Fibroblast of the conjunctiva (primary cell): ENCODE measurements at regions not wholly inside any gene's neighbourhood (a gene's known extent, or its start where the extent isn't known, plus 50 kb on each side); places are given as distances from the start of the nearest gene placed in this dataset.

Experiments
- DNase-seq: peaks from one replicate; pipeline ENCODE4 v3.0.0-alpha.2; 2010; ENCODE audit warnings: low read depth

DNA sequence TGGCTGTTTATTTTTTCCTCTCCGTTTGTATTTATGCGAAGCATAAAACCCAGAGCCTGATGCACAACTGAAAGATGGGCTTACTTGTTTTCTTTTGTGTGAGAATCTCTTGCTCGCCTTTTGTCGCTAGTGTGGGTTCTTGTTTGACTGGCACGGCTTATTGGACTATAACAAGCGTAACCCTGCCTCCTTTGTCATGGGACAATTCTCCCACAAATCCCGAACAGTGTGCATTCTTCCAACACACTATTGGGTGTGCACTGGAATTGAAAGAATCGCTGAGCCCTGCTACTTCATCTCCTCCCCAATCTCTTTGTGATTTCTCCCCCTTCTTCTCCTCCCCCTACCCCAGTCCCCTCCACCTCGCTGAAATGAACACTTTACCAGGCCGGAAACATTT is 110.8 kb downstream of the ZIC5 start:
- DNase-seq, result no peak

DNA sequence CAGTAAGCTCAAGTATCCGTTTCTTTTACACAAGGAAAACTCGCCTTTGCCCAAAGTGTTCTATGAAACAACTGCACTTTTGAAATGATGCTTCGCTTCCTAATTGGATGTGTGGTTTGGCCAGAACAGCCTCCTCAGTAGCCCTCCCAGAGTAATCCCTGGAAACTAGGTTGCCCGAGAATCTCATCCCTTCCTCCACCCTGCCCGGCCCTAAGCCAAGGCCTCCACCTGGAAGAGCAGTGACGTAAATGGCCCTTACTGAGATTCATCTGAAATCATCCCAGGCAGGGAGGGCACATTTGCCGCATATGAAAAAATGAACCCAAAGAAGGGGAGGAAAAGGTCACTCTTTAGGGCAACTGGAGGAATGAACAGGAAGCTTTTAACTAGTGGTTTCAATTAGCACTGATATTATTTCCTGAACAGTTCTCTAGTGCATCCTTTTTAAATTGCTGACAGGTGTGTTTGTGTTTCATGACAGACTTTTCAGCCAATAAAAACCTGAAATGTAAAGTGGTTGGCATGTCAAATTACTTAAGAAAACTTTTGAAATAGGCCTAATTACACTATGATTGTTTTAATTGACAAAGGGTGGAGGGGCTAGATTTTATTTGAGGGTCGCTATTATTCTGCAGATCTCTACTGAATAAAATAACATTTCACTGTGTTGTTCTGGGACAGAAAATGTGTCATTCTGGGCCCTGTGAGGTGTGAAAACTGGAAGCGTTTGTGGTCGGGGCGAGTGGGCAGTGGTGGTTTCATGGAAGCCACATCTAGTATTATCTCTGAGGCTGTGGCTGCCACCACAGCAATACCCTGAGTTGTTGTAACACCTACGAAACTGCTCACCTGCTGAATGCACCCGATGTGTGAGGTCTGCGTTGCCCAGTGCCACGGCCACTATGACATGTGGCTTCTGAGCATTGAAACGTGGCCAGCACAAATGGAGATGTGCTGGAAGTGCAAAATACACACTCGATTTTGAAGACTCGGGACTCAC is 112.1 kb downstream of the ZIC5 start:
- no peak for DNase-seq

DNA sequence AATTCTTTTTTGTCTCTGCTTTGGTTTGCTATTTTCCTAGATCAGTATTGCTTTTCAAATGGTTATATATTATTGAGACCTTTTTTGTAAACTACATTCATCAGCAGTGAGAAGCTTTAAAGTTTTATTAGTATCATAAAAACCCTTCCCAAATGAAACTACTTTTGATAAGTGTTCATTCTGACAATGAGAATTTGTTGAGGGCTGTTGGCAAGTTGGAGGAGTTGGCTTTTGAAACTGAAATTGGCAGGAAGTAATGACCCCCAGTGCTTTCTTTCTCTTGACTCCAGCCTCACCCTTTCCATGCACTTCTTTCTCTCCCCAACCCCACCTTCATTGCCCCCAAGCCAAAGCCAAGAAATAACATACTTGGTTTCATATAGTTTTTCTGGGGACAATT is 113.8 kb downstream of the ZIC5 start:
- DNase-seq, result no peak

DNA sequence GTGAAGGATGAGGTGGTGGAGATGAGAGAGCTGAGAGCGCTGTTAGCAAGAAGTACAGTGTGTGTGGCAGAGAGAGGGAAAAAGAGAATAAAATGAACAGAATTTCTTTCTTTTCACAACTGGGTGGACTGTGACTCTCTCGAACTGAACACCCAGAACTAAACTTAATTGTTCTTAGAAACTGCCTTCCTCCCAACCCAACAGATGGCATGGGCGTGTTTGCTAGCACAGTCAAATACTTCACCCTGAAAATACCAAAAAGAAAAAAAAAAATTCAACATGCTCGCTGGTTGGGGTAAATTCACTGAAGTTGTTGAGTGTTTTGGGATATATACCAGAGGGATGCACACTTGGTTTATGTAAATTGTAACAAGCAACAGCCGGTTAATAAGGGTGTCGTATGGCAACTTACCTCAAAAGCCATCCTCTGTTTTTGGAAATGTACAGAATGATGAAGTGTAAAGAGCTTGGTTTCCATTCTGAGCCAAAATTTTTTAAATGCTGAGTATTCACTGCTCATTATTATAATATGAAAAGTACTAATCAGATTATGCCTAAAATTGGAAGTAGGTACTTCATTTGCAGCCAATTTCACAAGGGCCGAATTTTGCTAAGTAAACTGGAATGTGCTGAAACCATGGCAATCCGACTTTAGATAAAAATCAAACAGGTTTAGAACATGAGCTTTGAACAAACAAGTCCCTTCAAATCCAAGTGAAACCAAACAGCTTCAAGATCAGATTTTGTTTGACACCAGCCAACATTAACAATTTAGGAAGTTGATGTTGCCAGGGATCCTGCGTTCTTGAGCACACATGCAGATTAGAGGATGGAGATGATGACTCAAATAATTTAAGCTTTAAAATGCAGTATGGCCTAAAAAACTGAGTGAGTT is 115.8 kb downstream of the ZIC5 start:
- DNase-seq, result no peak

DNA sequence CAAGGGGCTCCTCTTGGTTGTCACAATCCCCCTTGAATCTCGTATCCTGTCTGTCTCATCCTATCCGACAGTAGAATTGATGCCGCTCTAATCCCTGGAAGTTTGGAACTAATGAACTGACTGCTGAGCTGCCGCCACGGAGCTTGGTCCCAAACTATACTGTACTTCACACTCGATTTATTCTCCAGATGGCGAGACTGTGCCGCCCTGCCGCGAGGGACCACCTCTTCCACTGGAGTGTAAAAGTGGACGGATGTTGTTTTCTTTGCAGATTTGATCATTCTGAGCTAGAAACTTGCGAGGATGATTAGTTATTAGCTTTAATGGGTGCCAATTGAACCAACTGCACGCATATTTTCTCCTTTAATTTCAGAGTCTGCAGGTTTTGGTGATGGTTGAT is 117.2 kb downstream of the ZIC5 start:
- no peak for DNase-seq

DNA sequence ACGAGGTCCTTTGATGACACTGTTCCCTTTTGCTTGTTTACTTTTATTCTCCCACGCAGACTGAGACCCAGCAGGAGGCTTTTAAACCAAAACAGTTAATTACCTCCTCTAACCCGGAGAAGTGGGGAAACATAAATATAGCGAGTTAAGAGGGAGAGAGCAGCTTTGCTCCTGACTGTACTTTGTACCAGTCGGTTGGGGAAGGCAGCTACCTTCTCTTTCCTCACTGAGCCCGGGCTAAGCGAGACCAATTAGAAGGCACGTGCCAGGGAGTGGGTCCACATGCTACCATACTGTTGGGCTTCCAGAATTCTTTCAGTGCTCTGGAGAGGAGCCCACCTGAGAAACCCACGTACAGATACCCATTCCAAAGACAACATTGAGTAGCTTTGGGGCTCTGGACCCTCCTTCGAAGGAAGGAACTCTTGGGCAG is 124.2 kb downstream of the ZIC5 start:
- DNase-seq, result no peak

DNA sequence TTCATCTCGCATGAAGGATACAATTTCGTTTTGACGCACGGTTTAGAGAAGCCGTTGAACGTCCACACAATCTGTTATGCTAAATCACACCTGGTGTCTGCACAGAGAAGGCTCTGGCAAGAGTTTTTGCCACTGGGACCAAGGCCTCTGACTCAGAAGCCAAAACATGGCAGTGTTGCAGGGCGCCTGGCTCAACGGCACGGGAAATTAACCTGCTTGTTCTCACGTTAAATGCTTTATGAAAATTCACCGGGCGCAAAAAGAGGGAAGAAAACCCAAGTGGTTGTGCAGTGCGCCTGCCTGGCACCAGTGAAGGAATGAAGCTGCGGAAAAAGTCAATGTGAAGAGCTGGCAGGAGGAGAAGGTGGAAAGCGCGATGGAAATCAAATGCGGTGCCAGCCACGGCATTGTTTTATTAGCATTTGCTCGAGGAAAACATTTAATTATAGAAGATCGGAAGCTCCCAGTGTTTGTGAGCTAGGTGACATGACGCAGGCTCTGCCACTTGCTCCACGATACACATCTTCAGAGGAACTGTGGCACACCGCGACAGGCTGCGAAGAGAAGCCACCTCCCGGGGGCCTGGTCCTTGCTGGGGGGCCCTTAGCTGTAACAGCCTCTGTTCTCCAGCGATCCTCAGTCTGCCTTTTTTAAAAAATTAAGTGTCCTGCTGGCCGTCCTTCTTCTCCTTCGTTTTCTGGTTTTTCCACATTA is 126.2 kb downstream of the ZIC5 start:
- no peak for DNase-seq

DNA sequence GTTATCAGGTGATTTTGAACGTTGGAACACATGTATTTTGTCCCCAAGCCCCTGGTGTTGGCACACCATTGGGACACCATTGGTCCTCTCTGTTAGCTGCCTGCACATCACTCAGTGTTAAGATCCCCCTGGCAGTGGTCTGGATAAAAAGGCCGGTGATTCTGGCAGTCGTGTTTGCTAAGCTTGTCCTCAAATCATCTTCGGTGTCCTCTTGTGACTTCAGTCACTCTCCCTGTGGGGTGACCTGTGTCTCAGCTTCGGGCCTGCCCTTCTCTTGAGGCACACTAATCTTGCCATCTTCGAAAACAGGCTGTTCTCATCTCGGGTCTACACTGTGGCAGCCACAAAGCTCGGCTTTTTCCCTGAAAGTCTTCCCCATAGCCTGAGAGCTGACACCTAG is 127.1 kb downstream of the ZIC5 start:
- no peak for DNase-seq

DNA sequence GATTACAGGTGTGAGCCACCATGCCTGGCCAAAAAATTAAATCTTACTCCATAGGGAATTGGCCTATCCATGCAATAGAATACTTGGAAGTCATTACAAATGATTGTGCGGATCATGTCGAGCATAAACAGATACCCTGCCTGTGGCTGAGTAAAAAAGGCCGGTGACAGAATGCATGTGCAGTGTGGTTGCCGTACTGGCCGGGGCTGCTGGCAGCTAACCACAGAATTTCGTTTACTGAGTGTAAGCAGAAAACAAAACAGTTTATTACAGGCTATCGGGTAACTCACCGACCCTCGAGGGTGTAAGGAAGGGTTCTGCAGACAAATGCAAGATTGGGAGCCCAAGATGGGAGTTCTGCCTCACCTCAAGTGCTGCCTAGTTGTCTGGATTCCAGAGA is 127.7 kb downstream of the ZIC5 start:
- no peak for DNase-seq

DNA sequence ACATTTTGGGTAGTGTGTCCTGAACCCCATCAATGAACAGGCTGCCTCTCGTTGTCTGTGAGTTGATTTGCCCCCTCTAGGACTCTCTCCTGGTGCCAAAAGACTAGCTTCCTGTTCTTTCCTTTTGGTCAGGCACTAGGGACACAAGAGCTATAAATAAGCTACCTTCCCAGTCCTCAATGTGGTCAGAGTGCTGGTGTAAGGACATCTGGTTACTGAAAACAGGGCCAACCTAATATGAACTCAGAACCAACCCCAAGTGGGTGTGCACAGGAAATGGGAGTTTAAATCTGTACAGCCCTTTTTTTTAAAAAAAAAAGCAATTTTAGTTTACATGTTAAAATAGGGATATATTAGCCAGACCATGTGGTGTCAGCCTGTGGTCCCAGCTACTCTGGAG is 129.2 kb downstream of the ZIC5 start:
- no peak for DNase-seq

DNA sequence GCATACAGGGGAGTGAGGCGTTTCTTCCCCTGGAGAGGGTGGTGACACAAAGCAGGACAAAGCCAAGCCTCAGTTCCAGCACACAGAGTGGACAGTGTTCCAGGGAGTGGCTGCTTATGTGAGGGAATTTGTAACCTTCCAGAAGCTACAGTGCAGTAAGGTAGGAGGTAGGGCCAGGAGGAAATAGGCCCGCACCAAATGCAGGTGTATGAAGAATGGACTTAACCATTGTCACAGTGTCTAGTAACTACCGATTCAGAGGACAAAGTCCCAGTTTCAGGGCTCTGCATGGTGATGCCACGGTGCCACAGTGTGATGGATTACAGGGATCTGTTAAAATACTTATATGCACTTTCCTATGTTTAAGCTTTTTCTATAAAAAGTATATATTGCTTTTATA is 135.3 kb downstream of the ZIC5 start:
- no peak for DNase-seq

DNA sequence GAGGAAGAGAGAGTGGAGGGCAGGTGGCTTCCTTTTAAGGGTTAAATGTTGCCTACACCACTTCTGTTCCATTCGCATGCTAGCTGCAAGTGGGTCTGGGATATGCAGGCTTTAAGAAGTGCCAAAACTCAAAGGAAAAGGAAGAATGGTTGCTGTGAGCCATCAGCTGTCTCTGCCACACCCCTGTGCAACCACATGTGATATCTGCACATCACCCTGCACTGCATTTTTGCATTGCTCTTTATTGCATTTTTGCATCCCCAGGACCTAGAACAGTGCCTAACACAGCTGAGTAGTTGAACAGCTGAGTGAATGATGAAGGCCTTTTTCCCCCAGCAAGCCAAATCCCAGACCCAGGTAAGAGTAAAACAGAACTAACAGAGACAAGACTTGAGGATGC is 136.1 kb downstream of the ZIC5 start:
- no peak for DNase-seq

DNA sequence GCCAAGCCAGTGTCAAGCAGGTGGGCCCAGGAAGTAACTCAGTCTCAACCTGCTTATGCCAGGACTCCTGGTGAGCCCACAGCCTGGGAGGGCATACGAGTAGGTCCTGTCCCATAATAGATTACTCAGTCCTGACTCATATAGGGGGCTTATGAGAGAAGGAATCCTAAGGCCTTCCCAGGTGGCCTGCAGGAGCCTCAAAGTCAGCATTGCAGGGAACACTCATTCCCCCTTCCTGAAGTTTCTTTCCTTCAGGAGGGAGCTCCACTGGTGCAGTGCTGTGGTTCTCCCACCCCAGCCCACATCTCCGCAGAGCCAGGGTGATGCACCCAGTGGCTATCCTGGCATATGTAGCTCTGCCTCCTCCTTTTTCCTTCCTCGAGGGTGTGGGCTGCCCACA is 137.3 kb downstream of the ZIC5 start:
- DNase-seq, result no peak

DNA sequence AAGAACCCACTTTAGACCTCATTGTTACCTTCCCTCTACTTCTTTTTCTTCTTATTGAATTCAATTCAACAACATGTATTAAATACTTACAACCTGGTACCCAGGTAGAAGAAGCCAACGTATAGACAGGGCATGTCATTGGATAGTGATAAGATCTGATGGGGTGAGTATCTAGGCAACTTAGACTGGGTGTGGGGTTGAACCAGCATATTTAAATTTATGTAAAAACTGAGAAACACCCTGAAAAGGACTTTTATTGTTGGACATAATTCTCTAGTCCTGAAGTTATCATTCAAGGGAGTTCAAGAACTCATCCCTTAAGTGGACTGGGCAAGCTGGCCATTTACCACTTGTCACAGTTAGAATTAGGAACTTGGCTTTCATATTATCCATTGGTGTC is 139.2 kb downstream of the ZIC5 start:
- DNase-seq, result no peak

DNA sequence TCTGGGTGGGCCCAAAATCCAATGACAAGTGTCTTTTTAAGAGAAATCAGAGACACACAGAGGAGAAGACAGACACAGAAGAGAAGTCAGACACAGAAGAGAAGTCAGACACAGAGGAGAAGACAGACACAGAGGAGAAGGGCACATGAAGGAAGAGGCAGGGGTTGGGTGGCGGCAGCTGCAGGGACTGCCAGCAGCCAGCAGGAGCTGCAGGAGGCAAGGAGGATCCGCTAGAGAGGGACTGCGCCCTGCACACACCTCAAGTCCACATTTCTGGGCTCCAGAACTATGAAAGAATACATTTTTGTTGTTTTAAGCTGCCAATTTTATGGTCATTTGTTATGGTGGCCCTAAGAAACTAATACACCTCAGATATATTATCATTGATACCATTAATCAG is 140.6 kb downstream of the ZIC5 start:
- DNase-seq, result no peak

DNA sequence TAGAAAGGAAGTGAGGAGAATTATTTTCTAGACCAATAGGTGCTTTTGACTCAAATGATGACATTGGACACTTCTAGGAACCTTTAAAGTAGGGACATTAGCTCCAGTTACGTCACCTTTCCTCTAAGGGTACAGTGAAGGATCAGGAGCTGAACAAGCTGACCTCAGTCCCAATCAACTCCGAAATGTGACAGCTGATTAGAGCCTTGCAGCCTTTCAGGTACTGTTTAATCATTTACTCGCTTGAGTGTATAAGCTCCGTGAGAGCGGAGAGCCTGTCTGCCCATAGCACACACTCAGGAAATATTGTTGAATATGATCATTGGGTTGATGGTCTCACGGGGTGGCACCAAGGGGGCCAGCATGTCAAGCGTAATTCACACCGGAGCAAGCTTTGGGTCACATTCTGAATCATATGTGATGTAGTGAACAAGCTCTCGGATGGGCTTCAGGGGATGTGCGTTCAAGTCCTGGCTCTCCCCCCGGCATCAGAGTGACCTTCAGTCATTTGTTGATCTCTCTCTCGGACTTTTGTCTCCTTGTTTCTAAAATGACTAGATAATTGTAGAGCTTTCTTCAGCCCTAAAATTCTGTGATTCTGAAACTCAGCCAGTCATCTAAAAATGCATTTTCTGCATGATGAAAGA is 141.9 kb downstream of the ZIC5 start:
- no peak for DNase-seq

DNA sequence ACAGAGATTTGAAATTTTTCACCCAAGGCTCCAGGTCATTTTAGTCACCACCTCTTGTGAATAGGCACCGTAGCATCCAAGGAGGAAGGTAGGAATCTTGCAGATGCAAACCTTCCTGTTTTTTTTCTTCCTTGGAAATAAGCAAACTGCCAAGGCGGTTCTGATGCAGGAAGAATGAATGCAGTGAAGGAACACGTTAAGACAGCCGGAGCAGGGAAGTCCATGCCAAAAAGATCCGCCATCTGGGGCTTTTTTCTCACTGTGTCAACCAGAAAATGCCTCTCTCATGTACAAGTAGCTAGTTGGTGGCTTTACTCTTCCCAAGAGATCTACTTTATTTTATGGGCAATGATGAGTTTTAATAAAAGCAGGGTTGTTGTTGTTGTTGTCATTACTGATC is 142.4 kb downstream of the ZIC5 start:
- DNase-seq, result no peak

DNA sequence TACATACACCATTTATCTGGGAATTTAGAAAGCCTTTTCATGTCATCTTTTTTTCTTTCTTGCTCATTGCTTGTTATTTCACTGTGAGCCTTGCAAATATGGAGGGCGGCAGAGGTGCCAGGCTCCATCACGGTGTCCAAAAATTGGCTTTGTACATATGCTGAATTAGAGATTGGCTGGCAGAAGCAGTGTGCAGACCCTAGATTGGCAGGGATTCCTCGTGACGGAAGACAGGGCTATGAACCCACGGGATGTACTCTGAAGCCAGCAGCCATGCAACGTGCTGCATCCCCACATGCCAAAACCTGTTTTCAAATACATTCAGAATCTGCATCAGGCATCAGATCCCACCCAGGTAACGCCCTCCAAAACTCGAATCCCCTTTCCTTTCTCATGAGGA is 142.8 kb downstream of the ZIC5 start:
- DNase-seq, result no peak

DNA sequence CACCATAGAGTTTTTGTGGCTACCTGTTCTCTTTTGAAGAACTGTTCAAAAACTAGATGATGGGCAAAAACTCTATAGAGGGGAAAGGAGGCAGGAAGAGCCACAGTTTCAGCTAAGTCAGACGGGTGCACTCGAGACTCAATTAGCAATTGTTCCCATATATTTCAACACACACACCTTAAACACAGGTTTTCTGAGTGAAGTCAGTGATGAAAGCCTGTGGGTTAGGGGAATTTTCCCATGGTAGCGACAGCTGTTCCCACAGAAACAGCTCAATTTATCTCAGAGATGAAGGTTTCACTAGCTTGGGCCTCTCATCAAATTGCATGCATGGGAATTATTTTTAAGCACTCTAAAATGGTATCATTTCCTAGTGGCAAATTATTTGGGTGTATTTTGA is 143.4 kb downstream of the ZIC5 start:
- no peak for DNase-seq

DNA sequence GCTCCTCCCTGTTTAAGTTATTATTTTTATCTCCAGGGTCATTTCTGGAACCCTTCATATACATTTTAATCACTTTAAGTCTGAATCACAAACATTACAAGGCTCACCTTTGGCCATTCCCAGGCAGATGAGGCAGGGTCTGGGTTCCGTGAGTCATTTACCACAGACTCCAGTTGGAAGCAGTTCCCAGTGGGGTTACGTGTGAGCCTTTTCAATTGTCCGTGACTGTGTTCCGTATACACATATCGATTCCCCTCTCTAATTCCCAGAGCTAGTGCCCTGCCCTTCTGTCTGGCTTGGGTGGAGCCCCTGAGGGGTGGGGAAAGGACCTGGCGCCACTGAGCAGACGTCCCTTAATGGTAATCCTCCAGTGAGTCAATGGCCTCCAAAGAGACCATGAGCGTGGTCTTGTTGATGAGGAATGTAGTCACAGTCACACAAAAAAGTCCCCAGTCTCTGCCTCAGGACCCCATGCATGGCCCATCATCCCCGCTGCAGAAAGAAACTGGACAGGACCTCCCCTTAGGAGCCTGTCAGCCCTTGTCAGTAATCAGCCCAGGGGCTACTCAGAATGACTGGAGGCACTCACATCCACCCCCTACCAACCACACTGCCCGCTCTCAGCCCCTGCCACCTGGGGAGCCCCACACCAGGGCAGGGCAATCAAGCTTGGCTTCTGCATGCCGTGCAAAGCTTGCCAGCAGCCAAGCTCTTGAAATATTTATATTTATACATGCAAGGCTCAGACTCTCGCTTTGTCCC is 144.4 kb downstream of the ZIC5 start:
- DNase-seq, result no peak

DNA sequence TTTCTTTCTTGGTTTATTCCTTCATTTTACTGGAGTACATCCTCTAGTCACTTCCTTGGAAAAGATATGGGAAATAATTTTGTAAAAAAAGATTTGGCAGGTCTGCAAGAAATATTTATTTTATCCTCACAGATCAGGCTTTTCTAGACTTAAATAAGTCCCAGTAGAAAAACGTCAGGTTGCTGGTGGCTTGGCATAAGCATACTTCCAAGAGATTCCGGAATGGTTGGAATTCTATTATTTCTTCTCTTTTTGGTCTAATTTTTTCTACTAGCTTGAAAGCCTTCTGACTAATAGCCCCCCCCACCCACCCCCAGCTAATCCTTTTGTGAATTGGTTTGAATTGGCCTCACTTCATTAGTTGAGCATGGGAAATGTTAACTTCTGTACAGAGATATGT is 147.6 kb downstream of the ZIC5 start:
- no peak for DNase-seq
